ENCODE measurements at regions not wholly inside any gene's neighbourhood (a gene's known extent, or its start where the extent isn't known, plus 50 kb on each side); places are given as distances from the start of the nearest gene placed in this dataset.

DNA sequence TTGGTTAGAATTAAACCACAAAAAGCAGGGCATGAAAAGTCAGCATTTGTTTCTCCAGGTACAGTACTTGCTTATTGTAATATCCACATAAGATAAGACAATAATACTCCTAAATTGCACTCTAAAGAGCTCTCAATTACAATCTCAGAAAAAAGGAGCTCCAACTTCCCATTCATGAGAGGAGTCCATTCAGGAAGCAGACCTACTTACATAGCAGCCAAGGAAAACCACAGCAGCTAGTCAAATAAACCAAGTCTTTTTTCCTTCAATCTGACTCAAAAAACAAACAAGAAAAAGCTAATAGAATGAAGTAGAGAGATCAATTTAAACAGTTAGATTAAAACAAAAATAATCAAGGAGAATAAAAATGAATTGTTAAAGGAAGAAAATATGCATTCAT is 885.2 kb upstream of the SLITRK6 start:
- TF ChIP-seq FOXM1 (IDR thresholded peaks at IDR 0.05; ENCODE audit: borderline replicate concordance, low read depth): no peak
- TF ChIP-seq EP300 (IDR thresholded peaks at IDR 0.05; ENCODE audit: borderline replicate concordance): no peak
- TF ChIP-seq CREB1 (IDR thresholded peaks at IDR 0.05; ENCODE audit: low read depth): no peak

All from Ishikawa (cell line).